AG09309 (cell line): ENCODE measurements at regions not wholly inside any gene's neighbourhood (a gene's known extent, or its start where the extent isn't known, plus 50 kb on each side); places are given as distances from the start of the nearest gene placed in this dataset.
"Not testable (repeated sequence)": the region's sequence is repeated elsewhere in the genome, so short reads cannot be mapped to it uniquely, and the experiment has no call there.

ENCODE experiments used
- DNase-seq: peaks from one replicate; pipeline ENCODE4 v3.0.0-alpha.2; 2010; ENCODE audit warnings: low read depth
- H3K4me3 ChIP-seq: 2 replicates; pipeline ENCODE4 v1.5.1; 2011; ENCODE audit warnings: mild to moderate bottlenecking, low read depth, low read length, moderate library complexity; ENCODE audit not compliant: control insufficient read depth
- TF ChIP-seq, protein P1 (sequence below): IDR thresholded peaks from 2 replicates; pipeline ENCODE4 v1.5.1; 2011; ENCODE audit warnings: mild to moderate bottlenecking, low read depth, low read length, inconsistent platforms; ENCODE audit not compliant: insufficient read depth, control insufficient read depth; ENCODE audit errors: missing control alignments

- H3K4me3 ChIP-seq: no peak overlapping the region
- TF ChIP-seq, protein P1, sequence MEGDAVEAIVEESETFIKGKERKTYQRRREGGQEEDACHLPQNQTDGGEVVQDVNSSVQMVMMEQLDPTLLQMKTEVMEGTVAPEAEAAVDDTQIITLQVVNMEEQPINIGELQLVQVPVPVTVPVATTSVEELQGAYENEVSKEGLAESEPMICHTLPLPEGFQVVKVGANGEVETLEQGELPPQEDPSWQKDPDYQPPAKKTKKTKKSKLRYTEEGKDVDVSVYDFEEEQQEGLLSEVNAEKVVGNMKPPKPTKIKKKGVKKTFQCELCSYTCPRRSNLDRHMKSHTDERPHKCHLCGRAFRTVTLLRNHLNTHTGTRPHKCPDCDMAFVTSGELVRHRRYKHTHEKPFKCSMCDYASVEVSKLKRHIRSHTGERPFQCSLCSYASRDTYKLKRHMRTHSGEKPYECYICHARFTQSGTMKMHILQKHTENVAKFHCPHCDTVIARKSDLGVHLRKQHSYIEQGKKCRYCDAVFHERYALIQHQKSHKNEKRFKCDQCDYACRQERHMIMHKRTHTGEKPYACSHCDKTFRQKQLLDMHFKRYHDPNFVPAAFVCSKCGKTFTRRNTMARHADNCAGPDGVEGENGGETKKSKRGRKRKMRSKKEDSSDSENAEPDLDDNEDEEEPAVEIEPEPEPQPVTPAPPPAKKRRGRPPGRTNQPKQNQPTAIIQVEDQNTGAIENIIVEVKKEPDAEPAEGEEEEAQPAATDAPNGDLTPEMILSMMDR: no peak
- no peak for DNase-seq
Observed at GRCh38 chr14:48723841-48724495, 862.2 kb downstream of the RPS29 start.

DNA sequence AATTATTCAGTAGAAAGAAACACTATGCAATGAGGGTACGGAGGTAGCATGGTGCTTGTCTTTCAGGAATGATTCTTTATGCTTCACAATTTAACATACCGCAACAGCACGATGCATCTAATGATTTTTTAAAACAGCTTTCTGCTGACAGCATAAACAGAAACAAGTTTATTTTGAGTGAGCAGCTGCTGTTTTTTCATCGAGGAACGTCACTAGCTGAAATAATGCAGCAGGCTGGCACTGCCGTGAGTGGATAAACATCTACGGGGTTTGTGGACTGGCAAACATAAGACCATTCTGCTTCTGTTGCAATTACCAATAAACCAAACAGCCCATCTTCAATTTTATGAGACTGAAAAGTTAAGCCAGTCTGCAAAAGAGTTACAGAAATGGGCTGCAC is 871.8 kb downstream of the RPS29 start:
- TF ChIP-seq, protein P1: no peak
- no peak for DNase-seq
- H3K4me3 ChIP-seq: no peak overlapping the region

GRCh38 chr14:48710133-48710532 is 876.0 kb downstream of the RPS29 start:
- H3K4me3 ChIP-seq: no peak overlapping the region
- DNase-seq: no peak
- TF ChIP-seq, protein P1: no peak

DNA sequence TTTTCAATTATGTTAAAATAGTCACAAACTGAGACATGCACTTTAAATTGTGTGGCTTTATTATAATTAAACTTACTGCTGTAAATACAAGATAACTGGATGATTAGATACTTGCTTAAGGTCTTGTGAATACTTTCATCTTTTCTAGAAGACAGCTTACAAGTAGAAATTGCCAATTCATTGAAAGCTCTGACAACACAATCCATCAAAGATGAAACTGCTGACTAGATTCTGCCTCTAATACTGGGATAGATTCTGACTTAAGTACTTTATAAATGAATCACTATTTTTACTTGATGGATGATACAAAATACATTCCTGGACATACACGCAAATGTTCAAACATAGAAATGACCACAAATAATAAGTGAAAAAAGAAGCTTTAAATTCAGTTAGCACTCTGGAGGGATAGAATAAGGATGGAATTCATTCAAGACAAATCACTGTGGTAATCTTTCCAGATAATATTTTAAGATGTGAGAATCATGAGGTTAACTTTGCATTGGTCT is 876.8 kb downstream of the RPS29 start:
- no peak overlapping the region for H3K4me3 ChIP-seq
- no peak for DNase-seq
- TF ChIP-seq, protein P1: no peak

DNA sequence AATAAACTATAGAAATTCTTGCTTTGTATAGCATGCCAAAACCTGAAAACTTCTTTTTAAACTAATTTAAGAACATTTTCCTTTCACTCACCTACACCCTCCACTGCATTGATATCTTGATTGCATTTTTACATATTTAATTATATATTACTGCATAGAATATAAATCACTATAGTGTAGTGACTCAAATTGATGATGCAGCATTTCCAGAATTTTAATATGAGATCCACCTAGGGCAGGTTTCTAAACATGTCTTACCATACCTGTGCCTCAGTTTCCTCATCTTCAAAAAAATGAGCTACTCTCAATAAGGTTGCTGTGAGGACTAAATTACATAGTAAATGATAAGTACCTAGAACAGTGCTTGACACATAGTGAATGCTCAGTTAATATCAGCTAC is 881.5 kb downstream of the RPS29 start:
- no peak for DNase-seq
- H3K4me3 ChIP-seq: no peak overlapping the region
- TF ChIP-seq, protein P1: no peak

DNA sequence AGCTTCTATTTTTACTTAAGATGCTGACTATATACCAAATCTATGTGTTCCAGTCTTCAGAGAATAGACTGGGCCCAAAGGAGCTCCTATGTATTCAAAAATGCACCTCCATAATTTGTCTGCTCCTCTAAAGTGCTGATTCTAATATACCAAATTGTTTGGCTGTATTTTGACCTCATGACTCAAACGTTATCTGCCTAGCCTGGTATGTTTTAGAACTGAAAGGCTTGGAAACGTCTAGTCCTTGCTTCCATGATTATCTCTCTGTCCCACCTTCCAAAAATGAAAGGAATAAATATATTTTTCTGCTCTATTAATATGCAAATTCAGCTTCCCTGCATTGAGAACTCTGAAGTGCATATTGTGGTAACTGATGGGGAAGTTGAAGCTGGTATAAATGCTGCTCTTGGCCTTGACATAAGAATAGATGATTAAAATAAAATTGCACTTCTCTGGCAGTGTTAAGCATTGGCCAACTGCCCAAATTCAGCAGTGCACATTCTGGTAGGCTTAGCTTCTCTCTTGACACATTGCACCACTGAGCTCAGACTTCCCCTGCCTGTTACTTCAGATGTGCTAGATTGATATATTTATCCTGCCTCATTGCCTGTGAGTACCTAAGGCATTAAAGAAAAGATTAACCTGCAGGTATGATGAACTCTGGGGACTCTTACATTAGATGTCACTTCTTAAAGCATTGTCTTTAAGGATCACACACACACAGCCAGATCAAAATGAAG is 882.3 kb downstream of the RPS29 start:
- DNase-seq: no peak
- TF ChIP-seq, protein P1: no peak
- H3K4me3 ChIP-seq: no peak overlapping the region

DNA sequence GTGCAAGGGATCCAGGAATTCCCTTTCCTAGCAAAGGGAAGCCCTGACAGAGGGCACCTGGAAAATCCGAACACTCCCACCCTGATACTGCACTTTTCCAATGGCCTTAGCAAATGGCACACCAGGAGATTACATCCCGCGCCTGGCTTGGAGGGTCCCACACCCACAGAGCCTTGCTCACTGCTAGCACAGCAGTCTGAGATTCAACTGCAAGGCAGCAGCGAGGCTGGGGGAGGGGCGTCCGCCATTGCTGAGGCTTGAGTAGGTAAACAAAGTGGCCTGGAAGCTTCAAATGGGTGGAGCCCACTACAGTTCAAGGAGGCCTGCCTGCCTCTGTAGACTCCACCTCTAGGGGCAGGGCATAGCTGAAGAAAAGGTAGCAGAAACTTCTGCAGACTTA is 888.8 kb downstream of the RPS29 start:
- not testable (repeated sequence) for H3K4me3 ChIP-seq, DNase-seq
